HL-60 (cell line): ENCODE measurements at regions not wholly inside any gene's neighbourhood (a gene's known extent, or its start where the extent isn't known, plus 50 kb on each side); places are given as distances from the start of the nearest gene placed in this dataset.
"Not testable (repeated sequence)": the region's sequence is repeated elsewhere in the genome, so short reads cannot be mapped to it uniquely, and the experiment has no call there.

Experiments
- DNase-seq, 2 experiments: peaks; one replicate each; pipeline ENCODE4 v3.0.0-alpha.2; 2010 to 2020; ENCODE audit warnings: low read depth in 1 of 2, low spot score in 1 of 2
- H3K27ac ChIP-seq: fragments of 250-450 bp; sonication (Bioruptor Pico); replicated peaks from 2 replicates; pipeline ENCODE4 v1.5.1; 2020; ENCODE audit warnings: mild to moderate bottlenecking, moderate library complexity
- H3K27me3 ChIP-seq: fragments of 250-450 bp; sonication (Bioruptor Pico); 2 replicates; pipeline ENCODE4 v1.5.1; 2021; ENCODE audit warnings: mild to moderate bottlenecking, moderate library complexity; ENCODE audit not compliant: insufficient read depth, poor library complexity, severe bottlenecking
- H3K4me3 ChIP-seq: replicated peaks from 2 replicates; pipeline ENCODE4 v1.5.1; 2011; ENCODE audit warnings: mild to moderate bottlenecking, control low read depth, low read length; ENCODE audit not compliant: insufficient read depth
- GABPA ChIP-seq: IDR thresholded peaks from 2 replicates; pipeline ENCODE4 v1.6.1; 2012; ENCODE audit warnings: low read depth
- POLR2AphosphoS5 ChIP-seq: IDR thresholded peaks from 2 replicates; pipeline ENCODE4 v1.6.1; 2012; ENCODE audit warnings: low read depth
- SPI1 ChIP-seq: IDR thresholded peaks from 2 replicates; pipeline ENCODE4 v1.6.1; 2012; ENCODE audit warnings: low read depth, mild to moderate bottlenecking, borderline replicate concordance
- TF ChIP-seq, protein P1 (sequence below): IDR thresholded peaks from one replicate; pipeline ENCODE4 v1.5.1; 2011; ENCODE audit warnings: low read length, control low read depth, inconsistent platforms; ENCODE audit not compliant: insufficient read depth
- TF ChIP-seq, protein P2 (sequence below): IDR thresholded peaks from 2 replicates; pipeline ENCODE4 v1.6.1; 2012; ENCODE audit warnings: low read depth; ENCODE audit not compliant: insufficient replicate concordance

DNA sequence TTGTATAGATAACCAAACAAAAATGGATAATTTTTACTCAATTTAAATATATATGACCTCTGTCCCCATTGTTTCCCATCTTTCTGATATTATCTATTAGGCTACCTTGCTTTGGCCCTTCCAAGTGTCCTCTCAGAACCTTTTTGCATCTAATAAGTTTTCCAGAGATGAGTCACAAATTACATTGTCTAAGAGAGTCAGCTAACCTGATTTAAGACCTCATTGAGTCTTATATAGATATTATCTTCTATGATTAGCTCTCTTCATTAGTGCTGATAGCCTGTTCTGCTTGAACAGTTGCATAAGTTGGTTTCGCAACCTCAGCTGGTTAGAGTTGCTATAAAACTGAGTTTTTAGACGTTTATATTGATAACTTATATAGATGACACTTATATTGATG is 623.1 kb downstream of the LRRC70 start:
- no peaks in the 10 kb centered on the region for H3K27me3 ChIP-seq
- H3K27ac ChIP-seq, result no peak overlapping the region
- no peak for DNase-seq
- H3K4me3 ChIP-seq, result no peak overlapping the region
- TF ChIP-seq POLR2AphosphoS5 (no peak), SPI1 (no peak), GABPA (no peak)
- TF ChIP-seq, protein P1, sequence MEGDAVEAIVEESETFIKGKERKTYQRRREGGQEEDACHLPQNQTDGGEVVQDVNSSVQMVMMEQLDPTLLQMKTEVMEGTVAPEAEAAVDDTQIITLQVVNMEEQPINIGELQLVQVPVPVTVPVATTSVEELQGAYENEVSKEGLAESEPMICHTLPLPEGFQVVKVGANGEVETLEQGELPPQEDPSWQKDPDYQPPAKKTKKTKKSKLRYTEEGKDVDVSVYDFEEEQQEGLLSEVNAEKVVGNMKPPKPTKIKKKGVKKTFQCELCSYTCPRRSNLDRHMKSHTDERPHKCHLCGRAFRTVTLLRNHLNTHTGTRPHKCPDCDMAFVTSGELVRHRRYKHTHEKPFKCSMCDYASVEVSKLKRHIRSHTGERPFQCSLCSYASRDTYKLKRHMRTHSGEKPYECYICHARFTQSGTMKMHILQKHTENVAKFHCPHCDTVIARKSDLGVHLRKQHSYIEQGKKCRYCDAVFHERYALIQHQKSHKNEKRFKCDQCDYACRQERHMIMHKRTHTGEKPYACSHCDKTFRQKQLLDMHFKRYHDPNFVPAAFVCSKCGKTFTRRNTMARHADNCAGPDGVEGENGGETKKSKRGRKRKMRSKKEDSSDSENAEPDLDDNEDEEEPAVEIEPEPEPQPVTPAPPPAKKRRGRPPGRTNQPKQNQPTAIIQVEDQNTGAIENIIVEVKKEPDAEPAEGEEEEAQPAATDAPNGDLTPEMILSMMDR, result no peak
- TF ChIP-seq, protein P2, sequence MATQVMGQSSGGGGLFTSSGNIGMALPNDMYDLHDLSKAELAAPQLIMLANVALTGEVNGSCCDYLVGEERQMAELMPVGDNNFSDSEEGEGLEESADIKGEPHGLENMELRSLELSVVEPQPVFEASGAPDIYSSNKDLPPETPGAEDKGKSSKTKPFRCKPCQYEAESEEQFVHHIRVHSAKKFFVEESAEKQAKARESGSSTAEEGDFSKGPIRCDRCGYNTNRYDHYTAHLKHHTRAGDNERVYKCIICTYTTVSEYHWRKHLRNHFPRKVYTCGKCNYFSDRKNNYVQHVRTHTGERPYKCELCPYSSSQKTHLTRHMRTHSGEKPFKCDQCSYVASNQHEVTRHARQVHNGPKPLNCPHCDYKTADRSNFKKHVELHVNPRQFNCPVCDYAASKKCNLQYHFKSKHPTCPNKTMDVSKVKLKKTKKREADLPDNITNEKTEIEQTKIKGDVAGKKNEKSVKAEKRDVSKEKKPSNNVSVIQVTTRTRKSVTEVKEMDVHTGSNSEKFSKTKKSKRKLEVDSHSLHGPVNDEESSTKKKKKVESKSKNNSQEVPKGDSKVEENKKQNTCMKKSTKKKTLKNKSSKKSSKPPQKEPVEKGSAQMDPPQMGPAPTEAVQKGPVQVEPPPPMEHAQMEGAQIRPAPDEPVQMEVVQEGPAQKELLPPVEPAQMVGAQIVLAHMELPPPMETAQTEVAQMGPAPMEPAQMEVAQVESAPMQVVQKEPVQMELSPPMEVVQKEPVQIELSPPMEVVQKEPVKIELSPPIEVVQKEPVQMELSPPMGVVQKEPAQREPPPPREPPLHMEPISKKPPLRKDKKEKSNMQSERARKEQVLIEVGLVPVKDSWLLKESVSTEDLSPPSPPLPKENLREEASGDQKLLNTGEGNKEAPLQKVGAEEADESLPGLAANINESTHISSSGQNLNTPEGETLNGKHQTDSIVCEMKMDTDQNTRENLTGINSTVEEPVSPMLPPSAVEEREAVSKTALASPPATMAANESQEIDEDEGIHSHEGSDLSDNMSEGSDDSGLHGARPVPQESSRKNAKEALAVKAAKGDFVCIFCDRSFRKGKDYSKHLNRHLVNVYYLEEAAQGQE, result no peak

DNA sequence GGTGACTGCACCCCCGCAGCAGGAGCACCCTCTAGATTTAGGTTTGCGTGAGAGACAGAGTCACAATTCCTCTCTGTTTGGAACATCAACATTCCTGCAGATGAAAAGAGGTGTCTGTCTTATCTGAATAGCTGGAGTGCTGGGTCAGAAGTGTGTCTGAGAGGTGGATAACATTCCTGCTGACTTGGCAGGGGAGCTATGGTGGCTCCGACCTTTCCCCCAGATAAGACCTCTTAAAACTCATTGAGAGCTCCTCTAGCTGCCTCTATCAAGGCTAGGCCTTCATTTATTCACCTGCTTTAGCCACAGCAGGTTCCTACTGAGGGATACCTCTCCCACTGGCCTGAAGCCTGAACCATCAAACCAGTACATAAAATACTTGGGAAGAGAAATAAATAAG is 615.5 kb downstream of the LRRC70 start:
- DNase-seq, result no peak
- Histone ChIP-seq H3K27ac (no peak overlapping the region), H3K27me3 (no peaks in the 10 kb centered on the region), H3K4me3 (no peak overlapping the region)
- TF ChIP-seq, protein P1, result no peak
- TF ChIP-seq SPI1 (no peak), POLR2AphosphoS5 (no peak), GABPA (no peak)
- TF ChIP-seq, protein P2, result no peak

DNA sequence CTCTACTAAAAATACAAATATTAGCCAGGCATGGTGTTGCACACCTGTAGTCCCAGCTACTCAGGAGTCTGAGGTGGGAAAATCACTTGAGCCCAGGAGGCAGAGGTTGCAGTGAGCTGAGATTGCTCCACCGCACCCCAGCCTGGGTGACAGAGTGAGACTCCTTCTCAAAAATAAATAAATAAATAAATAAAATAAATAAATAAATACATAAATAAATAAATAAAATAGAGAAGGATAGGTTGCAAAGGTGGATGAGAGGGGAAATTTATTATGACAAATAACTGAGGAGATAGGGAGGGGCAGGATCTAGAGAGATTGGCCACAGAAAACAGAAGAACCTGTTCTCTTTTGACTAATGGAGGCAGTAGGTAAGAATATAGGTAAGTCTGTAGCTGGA is 601.6 kb downstream of the LRRC70 start:
- H3K27ac ChIP-seq, H3K27me3 ChIP-seq, H3K4me3 ChIP-seq, DNase-seq: not testable (repeated sequence)

DNA sequence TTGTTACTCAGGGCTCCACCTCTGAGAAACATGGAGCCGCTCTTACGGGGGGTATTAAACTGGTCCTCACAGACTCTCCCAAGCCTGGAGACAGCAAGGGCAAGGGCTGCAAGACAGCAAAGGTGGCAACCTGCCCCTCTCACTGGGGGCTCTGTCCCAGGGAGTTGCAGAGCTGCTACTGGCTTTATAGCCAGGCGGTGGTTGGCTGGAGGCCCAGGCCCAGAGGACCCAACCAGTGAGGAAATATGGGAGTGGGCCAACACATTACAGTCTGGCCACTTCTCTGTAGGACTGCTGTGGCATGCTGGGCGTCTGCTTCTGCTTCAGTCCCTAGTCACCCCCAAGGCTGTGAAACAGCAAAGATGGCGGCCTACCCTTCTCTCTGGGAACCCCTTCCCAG is 597.2 kb downstream of the LRRC70 start:
- no peaks in the 10 kb centered on the region for H3K27me3 ChIP-seq
- H3K27ac ChIP-seq, result no peak overlapping the region
- TF ChIP-seq POLR2AphosphoS5 (no peak), SPI1 (no peak), GABPA (no peak)
- TF ChIP-seq, protein P2, result no peak
- TF ChIP-seq, protein P1, result no peak
- DNase-seq, result no peak
- no peak overlapping the region for H3K4me3 ChIP-seq
